ENCODE measurements at regions not wholly inside any gene's neighbourhood (a gene's known extent, or its start where the extent isn't known, plus 50 kb on each side); places are given as distances from the start of the nearest gene placed in this dataset.
"Not testable (repeated sequence)": the region's sequence is repeated elsewhere in the genome, so short reads cannot be mapped to it uniquely, and the experiment has no call there.

DNA sequence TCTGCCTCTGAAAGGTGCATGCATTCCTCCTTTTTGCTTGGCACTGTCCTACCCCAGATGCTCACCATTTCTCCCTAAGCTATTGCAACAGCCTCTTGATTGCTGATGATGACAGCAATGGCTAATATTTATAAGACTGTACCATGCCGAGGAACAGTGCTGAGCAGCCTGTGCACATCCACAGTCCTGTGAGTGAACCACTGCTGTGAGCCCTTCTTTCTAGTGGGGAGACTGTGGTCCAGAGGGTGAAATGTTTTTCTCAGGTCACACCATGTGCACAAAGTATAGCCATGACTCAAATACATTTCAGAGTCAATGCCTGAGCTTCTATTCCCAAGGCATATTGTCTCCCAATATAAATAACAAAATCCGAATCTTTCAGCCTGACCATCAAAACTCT lies 231.2 kb upstream of the LRTM1 start:
- DNase-seq (ENCODE audit: low read depth in 2 of 2) = no peak

DNA sequence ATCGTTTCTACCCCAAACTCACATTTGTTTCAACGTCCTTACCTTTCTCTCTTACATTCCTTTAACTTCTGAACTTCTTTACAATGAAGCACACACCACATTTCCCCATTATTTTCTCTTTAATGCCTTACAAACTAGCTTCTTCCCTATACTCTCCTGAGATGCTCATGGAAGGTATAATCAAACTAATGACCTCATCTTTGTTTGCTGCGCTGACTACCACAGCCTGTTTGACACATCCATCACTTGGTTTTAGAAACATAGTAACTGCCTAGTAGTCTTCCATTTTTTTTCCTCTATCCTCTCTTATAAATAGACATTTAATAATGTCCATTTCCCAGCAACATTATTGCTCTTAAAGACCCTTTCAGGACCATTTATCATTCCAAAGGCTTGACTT lies 230.5 kb upstream of the LRTM1 start:
- DNase-seq (ENCODE audit: low read depth in 2 of 2) = no peak

DNA sequence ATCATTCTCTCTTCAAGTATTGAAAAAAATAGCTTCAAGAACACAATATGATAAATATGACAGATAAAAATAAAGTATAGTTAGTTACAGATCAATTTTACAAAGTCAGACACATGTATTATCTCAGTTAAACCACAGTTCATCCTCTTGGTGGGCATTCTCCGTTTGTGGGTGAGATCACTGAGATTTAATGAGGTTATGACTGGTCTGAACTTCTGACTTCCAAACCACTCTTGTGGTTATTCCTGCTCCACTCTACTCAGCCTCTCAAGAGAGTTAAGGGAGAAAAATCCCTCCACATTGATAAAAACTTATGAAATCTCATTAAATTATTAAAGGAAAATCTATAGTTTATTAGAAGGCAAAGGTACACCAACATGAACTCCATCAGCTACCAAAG lies 229.9 kb upstream of the LRTM1 start:
- DNase-seq (ENCODE audit: low read depth in 2 of 2) = no peak

DNA sequence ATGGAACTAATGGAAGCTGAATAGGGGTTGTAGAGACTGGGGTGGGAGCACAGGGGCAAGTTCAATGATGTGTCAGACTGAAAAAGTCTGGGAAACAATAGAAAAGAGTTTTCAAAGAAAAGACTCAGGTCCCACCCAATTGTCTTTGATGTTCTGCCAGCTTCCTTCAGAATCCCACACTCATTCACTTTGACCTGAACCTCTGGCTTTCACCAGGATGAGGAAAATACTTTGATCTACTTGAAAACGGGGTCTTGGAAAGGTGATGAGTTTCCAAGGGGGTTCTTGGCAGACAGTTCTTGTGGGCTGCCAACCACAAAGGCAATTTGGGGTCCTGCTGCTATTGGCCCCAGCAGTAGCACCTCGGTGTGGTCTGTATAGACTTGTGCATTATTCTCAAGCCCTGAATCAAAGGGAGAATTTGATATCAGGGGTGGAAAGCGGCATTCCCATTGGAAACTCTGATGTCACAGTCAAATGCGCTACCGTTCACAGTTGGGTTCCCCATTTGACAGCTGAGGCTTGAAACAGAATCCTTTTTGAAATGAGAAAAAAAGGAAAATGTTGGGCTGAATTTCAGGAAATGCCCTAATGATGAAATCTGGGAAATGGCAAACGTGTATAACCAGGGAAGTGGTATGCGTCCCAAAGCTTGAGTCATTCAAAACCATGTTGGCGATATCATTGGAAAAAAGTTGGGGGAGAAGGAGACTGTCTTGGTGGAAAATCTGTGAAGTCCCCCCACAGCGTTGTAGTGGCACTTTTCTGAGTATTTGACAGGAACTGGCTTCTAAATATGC lies 229.2 kb upstream of the LRTM1 start:
- DNase-seq (ENCODE audit: low read depth in 2 of 2) = no peak

DNA sequence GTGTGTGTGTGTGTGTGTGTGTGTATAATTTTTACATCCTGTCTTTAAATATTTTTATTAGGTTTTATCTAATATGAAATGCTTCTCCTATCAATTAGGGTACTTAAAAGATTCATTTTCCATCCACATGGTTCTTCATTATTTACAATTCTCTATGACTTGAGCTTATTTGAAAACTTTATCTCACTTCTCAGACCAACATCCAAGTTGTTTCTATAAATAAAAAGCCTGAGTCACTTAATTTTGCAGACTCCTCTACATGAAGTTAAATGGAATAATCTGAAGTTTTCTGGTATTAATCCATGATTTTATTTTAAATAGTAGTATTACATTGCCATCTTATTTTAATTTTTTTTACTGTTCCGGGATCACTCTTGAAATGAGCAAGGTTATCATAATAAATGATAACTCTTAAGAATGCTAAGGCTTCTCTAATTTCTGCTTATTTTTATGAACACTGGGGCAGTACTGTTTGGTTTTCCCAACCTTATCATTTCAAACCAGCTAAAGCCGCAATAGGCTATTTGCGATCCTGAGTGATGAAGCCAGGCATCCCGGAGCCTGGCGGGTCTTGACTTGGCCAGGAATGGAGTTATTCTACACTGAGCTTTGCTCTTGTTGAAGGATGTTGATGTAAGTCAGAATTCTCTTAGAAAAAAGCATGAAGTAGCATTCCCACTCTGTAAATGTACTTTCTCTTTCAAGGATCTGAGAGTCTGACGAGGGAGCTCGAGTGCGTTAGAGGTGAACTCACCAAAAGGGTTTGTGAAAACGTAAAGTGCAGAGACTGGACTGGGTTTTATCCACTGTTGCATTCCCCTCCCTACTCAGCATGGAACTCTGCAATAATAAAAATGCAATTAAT lies 220.2 kb upstream of the LRTM1 start:
- no peak for DNase-seq (ENCODE audit: low read depth in 2 of 2)

DNA sequence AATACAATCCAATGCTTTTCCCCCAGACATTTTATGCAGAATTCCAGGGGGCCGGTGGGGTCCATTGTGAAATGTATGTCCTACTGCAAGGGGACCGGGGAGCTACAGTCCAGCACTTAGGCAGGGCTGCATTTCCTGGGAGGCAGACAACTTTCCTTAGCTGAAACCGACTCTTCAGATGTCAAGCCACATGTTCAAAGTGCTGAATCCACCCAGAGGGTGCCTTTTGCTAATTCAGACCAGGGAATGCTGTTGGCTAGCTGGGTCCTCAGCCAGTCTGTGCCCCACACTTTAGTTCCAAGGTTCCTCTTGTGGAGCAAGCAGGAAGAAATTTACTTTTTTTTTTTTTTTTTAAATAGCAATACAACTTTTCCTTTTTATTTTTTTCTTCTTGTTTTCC lies 219.5 kb upstream of the LRTM1 start:
- no peak for DNase-seq (ENCODE audit: low read depth in 2 of 2)

DNA sequence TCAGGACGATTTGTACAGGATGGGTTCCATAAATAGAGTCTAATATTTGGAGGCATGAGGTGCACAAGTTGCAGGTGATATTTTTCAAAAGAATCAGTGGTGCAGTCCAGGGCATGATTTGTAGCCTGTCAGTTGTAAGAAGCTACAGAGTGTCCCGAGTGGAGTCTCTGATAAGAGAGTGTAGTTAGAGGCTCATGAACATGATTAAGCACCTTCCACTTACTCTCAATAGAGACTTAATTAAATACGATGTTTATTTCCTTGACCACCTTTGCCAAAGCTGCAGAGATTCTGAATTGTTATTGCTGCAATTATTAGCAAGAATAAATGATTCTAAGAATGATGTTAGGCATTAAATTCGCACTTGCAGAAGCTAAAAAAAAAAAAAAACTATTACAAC lies 218.4 kb upstream of the LRTM1 start:
- DNase-seq (ENCODE audit: low read depth in 2 of 2) = no peak

DNA sequence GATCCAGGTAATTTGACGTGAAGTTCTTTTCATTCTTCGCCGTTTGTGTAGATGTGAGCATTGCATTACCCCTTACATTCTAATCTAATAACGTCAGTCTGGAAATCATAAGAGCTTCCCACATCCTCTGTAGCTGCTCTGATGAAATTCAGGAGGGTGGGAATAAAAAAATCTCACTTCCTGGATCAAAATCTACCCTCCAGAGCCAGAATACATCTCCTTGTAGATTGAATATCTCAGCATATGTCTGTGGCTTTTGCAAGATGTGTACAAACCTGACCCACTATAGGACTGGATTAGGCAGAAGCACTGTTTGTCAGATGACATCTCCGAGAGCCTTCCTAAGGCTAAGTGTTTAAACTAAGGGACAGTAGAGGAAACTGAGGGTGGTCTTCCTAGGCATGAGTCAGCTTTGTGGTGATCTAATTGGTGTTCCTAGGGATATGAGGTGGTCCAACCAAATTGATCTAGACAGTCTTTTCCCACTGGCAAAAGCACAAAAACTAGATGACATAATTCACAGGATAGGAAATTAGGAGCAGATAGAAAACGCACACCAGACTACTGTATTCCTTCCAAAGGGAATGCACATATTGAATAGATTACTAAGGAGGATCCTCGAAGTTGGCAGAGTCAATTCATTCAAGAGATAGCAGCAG lies 216.3 kb upstream of the LRTM1 start:
- DNase-seq (ENCODE audit: low read depth in 2 of 2) = peak; percentile 88 to 90

DNA sequence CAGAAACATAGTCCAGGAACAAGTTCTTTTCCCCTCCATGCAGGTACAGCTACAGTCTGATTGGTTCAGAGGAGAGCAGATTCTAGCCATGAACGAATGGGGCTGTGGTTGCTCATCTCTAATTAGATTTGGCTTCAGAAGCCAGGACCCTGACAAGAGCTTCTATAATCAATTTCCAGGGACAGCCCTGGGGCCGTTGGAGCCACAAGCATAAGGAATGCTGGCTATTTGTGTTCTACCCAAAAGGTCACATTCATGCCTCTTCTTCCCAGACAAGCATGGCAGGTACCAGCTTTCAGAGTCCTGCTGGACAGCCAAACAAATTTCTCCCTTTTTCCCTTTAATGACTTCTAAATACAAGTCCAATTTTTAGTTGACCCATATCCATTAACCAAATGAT lies 215.5 kb upstream of the LRTM1 start:
- no peak for DNase-seq (ENCODE audit: low read depth in 2 of 2)

DNA sequence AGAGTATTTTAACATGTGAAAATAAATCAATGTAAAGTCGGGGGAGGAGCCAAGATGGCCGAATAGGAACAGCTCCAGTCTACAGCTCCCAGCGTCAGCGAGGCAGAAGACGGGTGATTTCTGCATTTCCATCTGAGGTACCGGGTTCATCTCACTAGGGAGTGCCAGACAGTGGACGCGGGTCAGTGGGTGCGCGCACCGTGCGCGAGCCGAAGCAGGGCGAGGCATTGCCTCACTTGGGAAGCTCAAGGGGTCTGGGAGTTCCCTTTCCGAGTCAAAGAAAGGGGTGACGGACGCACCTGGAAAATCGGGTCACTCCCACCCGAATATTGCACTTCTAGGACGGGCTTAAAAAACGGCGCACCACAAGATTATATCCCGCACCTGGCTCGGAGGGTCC lies 208.4 kb upstream of the LRTM1 start:
- not testable (repeated sequence) for DNase-seq (ENCODE audit: low read depth in 2 of 2)

DNA sequence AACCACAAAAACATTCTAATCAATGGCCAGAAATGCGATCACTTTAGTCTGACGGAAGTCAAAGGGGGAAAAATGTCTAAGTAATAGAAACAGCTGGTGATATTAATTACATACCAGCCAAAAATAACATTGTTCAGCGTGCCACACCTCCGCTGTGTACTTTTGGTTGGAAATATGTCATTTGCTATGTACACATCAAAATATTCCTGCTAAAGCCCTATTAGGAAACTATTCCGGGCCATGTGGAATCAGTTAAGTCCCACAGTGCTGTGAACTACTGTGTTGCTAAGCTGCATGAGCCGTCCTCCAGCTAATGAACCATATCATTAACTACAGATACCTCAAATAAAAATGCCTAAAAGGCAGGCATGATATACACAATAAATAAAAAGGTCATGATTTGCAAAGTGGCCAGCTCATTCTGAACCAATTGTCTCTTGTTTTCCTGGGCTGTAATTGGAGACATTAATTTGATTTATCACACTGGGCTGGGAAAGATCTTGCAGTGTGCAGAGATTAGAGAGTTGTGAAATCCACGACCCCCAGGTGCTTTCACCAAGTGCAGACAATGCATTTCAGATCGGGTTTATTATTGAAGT lies 200.5 kb upstream of the LRTM1 start:
- DNase-seq (ENCODE audit: low read depth in 2 of 2) = peak; percentile 94

DNA sequence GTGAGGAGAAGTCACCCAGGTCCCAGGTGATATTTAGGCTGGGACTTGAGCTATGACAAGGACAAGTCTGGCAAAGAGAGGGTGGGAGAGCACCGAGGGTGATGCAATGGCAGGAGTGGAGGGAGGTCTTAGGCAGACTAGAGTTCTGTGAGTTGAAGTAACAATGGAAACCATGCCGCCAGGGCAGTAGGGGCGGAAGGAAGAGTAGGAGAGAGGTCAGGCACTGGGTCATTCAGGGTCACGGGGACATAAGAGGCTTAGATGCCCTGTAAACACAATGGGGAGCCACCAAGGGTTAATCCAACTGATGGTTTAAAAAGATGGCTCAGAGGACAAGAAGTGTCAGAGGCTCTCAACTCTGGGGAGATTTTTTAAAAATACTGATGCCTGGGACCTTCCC lies 199.7 kb upstream of the LRTM1 start:
- no peak for DNase-seq (ENCODE audit: low read depth in 2 of 2)

DNA sequence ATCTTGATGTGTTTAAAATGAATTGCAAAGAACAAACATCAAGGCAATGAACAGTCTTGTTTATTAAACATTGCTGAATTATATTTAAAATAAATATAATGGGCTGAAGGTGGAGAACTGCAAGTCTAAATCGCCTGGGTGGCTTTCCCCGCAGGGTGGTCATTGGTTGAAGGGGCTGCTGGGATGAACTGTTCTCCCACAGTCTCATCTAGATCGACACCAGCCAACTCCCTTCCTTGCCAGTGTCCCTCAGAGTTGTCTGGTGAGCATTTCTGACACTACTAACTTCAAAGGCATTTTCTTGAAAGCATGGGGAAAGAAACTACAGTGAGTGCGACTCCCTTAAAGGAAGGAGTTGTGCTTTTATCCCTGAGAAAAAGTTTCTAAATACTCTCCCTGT lies 196.5 kb upstream of the LRTM1 start:
- no peak for DNase-seq (ENCODE audit: low read depth in 2 of 2)

Data from fibroblast of skin of left quadriceps (primary cell).